Upper lobe of left lung (tissue), 4 donors: ENCODE measurements at regions not wholly inside any gene's neighbourhood (a gene's known extent, or its start where the extent isn't known, plus 50 kb on each side); places are given as distances from the start of the nearest gene placed in this dataset.

Experiments used
- POLR2A ChIP-seq, 4 donors: fragments of 450-650 bp; IDR thresholded peaks; one replicate each; pipeline ENCODE4 v1.5.1; 2016 to 2017; ENCODE audit warnings: antibody characterized with exemption in 4 of 4, mild to moderate bottlenecking in 2 of 4
- POLR2AphosphoS5 ChIP-seq, 2 donors: sonication (generic); formaldehyde crosslinking; IDR thresholded peaks; one replicate each; pipeline ENCODE4 v1.5.1; 2017; ENCODE audit warnings: antibody characterized with exemption in 2 of 2

GRCh38 chr5:10077791-10078545, 171.7 kb downstream of the ATPSCKMT start:
- TF ChIP-seq POLR2A (IDR thresholded peaks at IDR 0.05) (no peak), POLR2AphosphoS5 (IDR thresholded peaks at IDR 0.05) (no peak)
